Calu3 (cell line): ENCODE measurements at regions not wholly inside any gene's neighbourhood (a gene's known extent, or its start where the extent isn't known, plus 50 kb on each side); places are given as distances from the start of the nearest gene placed in this dataset.
A peak's percentile ranks its signal among the peaks of the same experiment; 100 is the strongest.

ENCODE experiments used
- BruUV-seq: library from RNA; stranded (reverse); fragments of 400-500 nt; replicated peaks from 2 replicates; lab custom pipeline; 2021; lab: Mats Ljungman, UMichigan
- CTCF ChIA-PET: fragments of 300-600 bp; sonication (Branson Sonifier 250); formaldehyde crosslinking; loops from one replicate; lab custom pipeline; 2022; ENCODE audit warnings: antibody characterized with exemption; lab: Charles Lee
- DNase-seq: peaks from one replicate; pipeline ENCODE4 v3.0.0; 2022
- H3K27ac Mint-ChIP-seq: one replicate; pipeline ENCODE4 v1.8.0; 2022; ENCODE audit warnings: mixed read lengths; ENCODE audit not compliant: unreplicated experiment
- H3K27me3 Mint-ChIP-seq: one replicate; pipeline ENCODE4 v1.8.0; 2022; ENCODE audit warnings: mixed read lengths; ENCODE audit not compliant: unreplicated experiment
- H3K36me3 Mint-ChIP-seq: one replicate; pipeline ENCODE4 v1.8.0; 2022; ENCODE audit warnings: mild to moderate bottlenecking, moderate library complexity, mixed read lengths; ENCODE audit not compliant: insufficient read depth, unreplicated experiment
- H3K4me1 Mint-ChIP-seq: one replicate; pipeline ENCODE4 v1.8.0; 2022; ENCODE audit warnings: mild to moderate bottlenecking, low read depth, mixed read lengths; ENCODE audit not compliant: unreplicated experiment
- H3K4me3 Mint-ChIP-seq: one replicate; pipeline ENCODE4 v1.8.0; 2022; ENCODE audit warnings: mild to moderate bottlenecking, low read depth, moderate library complexity, mixed read lengths; ENCODE audit not compliant: unreplicated experiment
- H3K9me3 Mint-ChIP-seq: one replicate; pipeline ENCODE4 v1.8.0; 2022; ENCODE audit warnings: low read depth, mixed read lengths; ENCODE audit not compliant: unreplicated experiment
- intact Hi-C: fragments of 100-400 bp; cut with micrococcal nuclease; formaldehyde crosslinking; loops from one replicate; pipeline ENCODE4 v1.10.0; 2022; ENCODE audit not compliant: unreplicated experiment
- TF ChIP-seq, protein P1 (sequence below): fragments of 200-600 bp; IDR thresholded peaks from one replicate; pipeline ENCODE4 v1.8.0; 2022; ENCODE audit warnings: antibody characterized with exemption; ENCODE audit not compliant: unreplicated experiment

DNA sequence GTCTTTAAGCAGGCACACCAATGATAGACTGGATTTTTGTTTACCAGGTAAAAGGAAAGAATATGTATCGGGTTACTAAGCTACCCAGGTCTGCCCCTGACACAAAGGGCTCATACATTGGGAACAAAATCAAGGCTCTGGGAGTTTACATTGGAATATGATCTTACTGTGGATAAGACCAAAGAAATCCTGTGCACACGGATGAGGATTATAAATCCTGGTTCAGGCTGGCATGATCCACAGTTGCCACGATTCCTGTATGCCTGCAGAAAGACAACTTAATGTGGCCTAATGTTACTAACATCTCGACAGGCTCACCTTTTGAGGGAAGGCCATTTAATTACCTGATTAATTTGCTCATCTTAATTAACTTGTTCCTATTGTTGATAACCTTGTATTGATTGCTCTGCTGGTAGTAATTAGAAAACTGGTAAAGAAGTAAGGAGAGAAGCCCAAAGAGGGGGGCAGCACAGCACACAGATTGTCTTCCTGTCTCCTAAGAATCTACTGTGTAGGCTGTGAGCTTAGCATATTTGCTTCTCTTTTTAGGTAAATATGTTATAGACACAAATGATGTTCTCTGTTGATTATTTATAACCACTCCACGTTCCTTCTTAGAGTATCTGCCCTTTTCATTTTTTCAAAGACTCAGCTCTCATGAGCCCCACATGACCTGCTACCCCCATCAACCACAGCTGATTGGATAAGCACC lies 51.0 kb upstream of the TOX3 start:
- H3K36me3 Mint-ChIP-seq: no peaks in the 10 kb centered on the region
- H3K4me3 Mint-ChIP-seq: no peak overlapping the region
- BruUV-seq: no TSS peak
- intact Hi-C loops: no loop called here
- peaks cover 7% of the 10 kb centered on the region for H3K9me3 Mint-ChIP-seq
- peaks cover 11% of the 10 kb centered on the region for H3K4me1 Mint-ChIP-seq
- DNase-seq: peak; percentile 70
- TF ChIP-seq, protein P1, sequence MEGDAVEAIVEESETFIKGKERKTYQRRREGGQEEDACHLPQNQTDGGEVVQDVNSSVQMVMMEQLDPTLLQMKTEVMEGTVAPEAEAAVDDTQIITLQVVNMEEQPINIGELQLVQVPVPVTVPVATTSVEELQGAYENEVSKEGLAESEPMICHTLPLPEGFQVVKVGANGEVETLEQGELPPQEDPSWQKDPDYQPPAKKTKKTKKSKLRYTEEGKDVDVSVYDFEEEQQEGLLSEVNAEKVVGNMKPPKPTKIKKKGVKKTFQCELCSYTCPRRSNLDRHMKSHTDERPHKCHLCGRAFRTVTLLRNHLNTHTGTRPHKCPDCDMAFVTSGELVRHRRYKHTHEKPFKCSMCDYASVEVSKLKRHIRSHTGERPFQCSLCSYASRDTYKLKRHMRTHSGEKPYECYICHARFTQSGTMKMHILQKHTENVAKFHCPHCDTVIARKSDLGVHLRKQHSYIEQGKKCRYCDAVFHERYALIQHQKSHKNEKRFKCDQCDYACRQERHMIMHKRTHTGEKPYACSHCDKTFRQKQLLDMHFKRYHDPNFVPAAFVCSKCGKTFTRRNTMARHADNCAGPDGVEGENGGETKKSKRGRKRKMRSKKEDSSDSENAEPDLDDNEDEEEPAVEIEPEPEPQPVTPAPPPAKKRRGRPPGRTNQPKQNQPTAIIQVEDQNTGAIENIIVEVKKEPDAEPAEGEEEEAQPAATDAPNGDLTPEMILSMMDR: no peak
- CTCF ChIA-PET: interaction anchor here (1.0 kb wide), 1 partner anchor 24 kb away, joined by 3 read pairs; no protein-coding TSS in a partner anchor
- no peaks in the 10 kb centered on the region for H3K27me3 Mint-ChIP-seq
- no peak overlapping the region for H3K27ac Mint-ChIP-seq

DNA sequence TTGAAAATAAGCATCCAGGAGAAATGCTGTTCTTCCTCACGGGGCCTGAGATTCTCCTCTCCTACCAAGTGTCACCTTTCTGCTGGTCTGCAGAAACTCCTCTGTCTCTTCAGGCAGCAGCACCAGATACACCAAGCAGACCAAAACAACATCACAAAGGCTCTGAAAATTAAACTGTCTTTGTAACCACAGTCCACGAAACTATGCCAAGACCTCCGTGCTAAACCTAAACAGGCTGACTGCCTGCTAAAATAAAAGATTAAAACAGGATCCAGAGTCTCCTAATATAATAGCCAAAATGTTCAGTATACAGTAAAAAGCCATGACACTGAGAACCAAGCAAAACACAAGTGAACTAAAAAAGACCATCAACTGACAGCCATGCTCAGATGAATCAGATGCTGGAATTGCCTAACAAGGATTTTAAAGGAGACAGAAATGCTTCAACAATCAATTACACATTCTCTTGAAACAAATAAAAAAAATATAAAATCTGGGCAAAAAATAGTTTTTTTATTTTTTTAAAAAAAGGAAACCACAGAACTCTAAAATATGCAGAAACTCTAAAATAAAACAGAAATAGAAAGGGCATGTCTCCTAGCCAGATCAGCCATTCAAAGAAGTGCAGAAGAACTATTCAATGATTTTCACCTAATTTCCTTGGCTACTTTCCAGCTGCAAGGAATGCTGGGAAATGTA lies 50.3 kb upstream of the TOX3 start:
- H3K9me3 Mint-ChIP-seq: peaks cover 7% of the 10 kb centered on the region
- intact Hi-C loops: no loop called here
- no peaks in the 10 kb centered on the region for H3K36me3 Mint-ChIP-seq
- H3K27ac Mint-ChIP-seq: no peak overlapping the region
- H3K4me3 Mint-ChIP-seq: no peak overlapping the region
- H3K4me1 Mint-ChIP-seq: peaks cover 11% of the 10 kb centered on the region
- no peaks in the 10 kb centered on the region for H3K27me3 Mint-ChIP-seq
- DNase-seq: no peak
- CTCF ChIA-PET: interaction anchor here (1.0 kb wide), 1 partner anchor 24 kb away, joined by 3 read pairs; no protein-coding TSS in a partner anchor
- TF ChIP-seq, protein P1: no peak
- BruUV-seq: no TSS peak
